Stimulated activated CD4-positive, alpha-beta T cell treated with anti-CD3 and anti-CD28 coated beads, Interleukin-15, amount 100 ng/mL, for 24 hours (primary cell): ENCODE measurements at regions not wholly inside any gene's neighbourhood (a gene's known extent, or its start where the extent isn't known, plus 50 kb on each side); places are given as distances from the start of the nearest gene placed in this dataset.

ENCODE experiments used
- DNase-seq: peaks from one replicate; pipeline ENCODE4 v3.0.0-alpha.2; 2020

DNA sequence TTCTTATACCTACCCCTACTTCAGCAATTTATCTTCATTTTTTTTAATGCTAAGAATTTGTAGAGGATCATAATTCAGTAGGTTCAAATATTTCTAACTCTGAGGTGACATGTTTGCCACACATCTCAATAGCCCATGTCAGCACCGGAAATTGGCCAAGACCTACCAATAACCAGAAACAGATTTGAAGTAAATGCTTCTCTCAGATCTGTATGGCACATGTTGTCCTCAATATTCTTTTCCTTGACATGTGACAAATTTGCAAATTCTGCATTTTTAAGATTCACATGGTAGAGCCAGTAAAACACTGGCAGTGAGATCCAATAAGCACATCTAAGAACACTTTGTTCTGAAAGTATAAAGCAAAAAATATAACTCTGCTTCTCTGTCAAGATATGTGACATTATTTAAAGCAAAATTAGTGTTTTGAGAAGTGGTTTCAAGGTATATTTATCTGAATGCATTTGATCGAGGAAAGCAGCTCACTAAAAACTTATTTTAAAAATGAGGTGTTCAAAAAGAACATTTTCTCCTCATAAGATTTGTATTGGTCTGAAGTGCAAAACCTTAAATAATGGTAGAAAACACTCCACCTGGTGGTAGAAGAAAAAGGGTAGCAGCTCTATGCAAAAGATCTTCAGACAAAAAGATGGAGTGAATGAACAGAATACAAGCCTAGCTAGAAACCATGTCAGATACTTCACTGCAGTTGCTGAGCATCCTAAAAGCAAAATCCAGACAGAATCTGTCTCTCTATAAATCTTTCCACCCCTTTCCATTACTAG is 513.8 kb upstream of the FAM241A start:
- no peak for DNase-seq

GRCh38 chr4:111632641-111633151 is 512.6 kb upstream of the FAM241A start:
- no peak for DNase-seq

- DNase-seq = no peak
These were observed 511.5 kb upstream of the FAM241A start for GRCh38 chr4:111633663-111634266.

GRCh38 chr4:111635646-111636045 is 509.6 kb upstream of the FAM241A start:
- DNase-seq = no peak

DNA sequence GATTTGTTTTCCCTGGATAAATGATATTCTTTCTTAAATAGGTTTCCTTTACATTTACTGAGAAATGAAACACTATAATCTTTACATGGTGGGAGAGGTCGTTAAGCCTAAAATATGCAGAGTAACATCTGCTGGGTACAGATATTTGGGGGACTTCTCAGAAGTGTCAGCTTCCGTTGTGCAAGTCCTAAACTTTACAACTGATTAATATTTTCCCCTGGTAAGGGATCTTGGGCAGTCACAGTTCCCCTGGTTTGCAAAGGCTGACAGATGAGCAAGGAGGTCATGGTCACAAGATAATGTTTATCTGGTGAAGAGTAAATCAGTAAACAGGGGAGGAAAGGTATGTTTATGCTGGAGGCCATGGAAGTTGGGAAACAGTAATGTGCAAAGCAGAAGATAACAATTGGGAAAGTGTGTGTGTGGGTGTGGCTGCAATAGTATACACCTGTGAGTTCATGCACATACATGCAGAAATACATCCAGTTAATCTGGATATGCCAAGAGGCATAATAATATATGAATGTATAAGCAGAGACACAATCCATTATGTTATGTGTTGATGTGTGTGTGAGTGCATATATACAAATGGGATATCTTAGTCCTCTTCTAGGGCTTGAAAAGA is 508.2 kb upstream of the FAM241A start:
- no peak for DNase-seq

DNA sequence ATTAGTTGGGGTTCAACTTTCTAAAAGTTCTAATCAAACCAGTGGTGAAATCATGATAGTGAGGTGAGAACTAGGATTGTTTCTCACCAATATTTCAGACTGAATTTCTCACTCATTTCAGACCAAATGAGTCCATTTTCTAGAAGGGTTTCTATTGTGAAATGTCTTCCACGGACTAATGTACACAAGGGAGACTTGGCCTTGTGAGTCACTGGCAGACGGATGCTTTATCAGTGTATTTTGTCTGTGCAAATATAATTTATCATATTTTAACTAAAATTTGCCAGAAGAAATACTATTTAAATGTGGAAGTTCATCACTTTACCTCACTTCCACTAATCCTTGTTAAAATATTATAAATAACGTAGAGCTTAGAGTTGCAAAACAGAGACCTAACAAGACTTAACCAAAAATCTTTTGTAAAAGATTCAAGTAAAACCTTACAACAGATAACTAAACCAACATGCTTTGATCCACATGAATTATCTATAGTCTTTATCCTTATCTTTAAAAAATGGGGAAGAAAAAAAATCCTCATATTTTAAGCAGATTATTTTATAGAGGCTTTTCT is 506.0 kb upstream of the FAM241A start:
- no peak for DNase-seq

- DNase-seq = no peak
These were observed 505.4 kb upstream of the FAM241A start for GRCh38 chr4:111639876-111640275.

DNA sequence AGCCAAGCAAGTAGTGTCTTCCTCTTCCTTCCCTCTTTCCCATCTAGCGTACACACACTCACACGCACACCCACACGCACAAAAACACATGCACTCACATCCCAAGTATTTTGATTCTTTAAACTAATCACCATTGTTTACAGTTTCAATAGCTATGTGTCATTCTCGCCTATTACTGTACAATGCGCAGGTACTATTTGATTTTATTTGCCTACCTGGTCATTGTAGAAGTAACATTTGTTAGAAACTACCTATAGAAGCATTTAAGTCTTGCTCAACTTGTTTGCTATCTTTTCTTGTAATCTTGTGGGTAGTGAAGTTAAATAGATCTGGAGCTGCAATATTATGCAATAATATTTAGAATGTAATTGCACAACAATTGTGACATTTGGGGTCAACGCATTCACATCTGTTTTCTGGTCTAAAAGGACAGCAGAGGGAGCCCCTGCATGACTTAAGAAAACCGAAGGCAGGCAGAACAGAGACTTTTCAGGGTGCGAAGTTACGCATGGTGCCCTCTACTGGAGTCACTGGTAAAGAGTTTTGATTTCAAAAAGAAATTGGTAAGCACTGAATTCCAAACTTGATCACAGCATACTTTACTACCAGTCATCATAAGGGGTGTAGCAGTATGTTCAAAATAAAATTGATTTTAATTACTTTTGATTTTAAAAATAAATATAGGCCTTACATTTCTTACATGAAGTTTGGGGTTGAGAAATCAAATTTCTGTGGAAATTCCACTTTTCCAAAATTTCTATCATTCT is 503.3 kb upstream of the FAM241A start:
- DNase-seq = peak; percentile 29

- no peak for DNase-seq
These were observed 497.2 kb upstream of the FAM241A start for GRCh38 chr4:111648056-111648455.

DNA sequence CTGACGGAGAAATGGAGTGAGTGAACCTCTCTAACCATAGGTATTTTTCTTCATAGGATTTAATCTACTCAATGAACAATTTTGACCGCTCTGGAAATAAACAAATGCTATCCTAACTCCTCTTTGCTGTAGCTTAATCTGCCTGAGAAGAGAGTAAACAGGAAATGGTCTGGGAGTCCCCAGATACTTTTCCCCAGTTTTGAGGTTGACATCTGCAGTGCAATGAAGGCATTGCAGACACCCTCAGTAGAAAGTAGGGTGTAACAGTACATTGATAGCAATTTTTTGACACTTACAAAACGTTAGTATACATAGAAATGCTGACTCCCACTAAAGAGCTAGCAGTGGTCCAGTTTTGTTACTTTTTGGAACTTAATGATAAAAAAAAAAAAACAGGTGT is 495.9 kb upstream of the FAM241A start:
- no peak for DNase-seq

- no peak for DNase-seq
These were observed 495.1 kb upstream of the FAM241A start for GRCh38 chr4:111650146-111650545.

GRCh38 chr4:111650674-111651086 is 494.6 kb upstream of the FAM241A start:
- no peak for DNase-seq

DNA sequence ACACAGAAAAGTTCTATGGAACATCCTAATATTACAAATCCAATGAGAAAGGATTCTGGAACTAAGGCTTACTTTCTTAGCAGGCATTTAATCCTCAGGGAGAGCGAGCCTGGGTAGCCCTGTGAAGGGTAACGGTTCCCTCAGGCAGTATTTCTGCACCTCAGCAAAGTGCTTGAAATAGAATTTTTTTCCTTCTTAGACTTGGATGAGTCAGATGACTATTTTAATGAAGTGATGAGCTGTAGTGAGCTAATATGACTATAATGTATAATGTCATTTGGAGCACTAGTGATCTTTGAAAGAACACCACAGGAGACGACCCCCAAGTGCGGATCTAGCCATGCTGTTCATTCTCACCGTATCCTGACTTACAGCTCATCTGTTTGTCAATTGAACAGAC is 493.0 kb upstream of the FAM241A start:
- DNase-seq = no peak

DNA sequence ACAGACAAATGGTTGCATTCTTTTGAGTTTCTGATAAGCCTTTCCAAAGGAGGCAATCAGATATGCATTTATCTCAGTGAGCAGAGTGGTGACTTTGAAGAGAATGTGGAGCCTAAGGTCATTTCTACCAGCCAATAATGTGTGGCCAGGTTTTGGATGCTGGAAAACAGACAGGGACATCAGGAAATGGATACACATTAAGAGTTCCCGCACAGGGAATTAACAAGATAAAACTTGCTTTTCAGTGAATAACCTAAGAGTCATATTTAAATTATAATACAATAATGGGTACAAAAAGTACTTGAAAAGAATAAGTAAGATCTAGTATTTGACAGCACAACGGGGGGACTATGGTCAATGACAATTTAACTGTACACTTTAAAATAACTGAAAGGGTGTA is 492.3 kb upstream of the FAM241A start:
- no peak for DNase-seq

GRCh38 chr4:111662496-111662895 is 482.8 kb upstream of the FAM241A start:
- no peak for DNase-seq

- no peak for DNase-seq
These were observed 480.8 kb upstream of the FAM241A start for GRCh38 chr4:111664308-111664945.

GRCh38 chr4:111666826-111667360 is 478.4 kb upstream of the FAM241A start:
- no peak for DNase-seq

DNA sequence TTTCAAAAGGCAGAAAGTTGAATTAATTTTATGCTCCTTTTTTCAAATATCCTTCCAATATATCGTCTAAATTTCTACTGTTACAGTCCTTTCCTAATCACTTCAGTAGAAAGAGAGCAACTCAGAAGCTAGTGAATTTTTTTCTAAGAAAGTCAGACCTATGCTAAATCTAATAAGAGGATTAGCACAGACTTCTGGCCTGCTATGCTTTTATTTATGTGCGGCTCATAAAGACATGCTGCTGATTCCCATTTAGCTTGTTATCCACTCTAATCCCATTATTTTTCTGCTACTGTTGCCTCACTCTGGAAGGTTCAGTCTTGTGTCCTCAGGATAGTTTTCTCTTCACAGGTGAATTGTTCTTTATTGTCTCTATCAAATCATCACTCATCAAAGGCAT is 473.5 kb upstream of the FAM241A start:
- no peak for DNase-seq

- DNase-seq = no peak
These were observed 469.5 kb upstream of the FAM241A start for GRCh38 chr4:111675746-111676145.

DNA sequence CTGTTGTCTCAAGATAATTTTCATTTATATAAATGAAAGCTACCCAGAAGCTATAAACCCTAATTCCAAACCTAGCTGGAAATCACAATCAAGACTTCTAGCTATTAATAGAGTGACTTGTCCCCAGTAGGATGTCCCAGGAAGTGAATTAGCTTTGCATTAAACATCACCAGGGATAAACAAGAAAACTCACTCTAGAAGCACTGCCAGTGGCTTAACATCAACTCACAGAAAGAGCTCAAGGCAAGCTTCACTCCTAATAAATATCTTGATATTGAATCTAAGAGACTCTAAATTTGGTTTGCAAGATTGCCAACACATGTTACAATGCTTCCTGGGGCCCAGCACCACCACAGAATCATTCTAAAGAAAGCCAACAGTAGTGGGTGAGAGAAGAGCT is 468.7 kb upstream of the FAM241A start:
- DNase-seq = no peak

DNA sequence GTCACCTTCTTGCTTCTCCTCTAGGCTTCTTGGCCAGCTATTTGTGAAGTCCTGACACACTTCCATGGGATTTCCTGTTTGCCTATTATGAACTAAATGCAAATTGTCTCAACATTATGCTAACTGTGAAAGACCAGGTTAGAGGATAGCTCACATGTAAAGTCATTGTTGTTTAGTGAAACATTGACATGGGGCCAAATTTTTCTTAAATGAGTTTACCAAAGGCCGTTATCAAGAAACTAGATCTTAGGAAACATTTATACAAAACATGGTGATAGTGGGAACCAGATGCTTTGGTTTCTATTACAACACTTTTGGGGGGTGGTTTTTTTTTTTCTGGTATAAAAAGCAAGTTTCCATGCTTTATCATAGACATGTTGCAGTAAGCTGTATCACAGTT is 466.8 kb upstream of the FAM241A start:
- no peak for DNase-seq

DNA sequence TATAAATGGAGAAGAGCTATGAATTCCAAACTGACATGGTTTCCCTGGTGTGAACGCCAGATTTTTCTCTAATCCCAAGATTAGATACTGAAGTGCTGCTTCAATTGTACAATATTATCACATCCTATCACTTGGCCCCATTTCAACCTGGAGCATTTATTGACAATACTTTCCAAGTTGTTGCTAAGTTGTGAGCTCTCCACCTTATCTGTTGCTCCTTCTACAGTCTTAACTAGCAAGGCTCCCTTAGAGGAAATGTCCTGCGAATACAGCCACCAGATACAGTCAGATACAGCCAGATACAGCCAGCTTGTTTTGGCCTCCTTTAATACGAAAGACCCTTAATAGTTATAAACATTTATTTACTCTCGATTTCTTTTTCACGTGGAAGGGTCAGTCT is 466.3 kb upstream of the FAM241A start:
- DNase-seq = no peak
